A549 (cell line): ENCODE measurements at regions not wholly inside any gene's neighbourhood (a gene's known extent, or its start where the extent isn't known, plus 50 kb on each side); places are given as distances from the start of the nearest gene placed in this dataset.

Experiments
- ATAC-seq, 2 experiments: fragments of 200-7000 bp in 1 of 2; fragments of >200 bp in 1 of 2; cut with Nextera tagmentation in 1 of 2; cut with Tn5 transposase in 1 of 2; 3 replicates each; pipeline versions ENCODE4 v1.8.0 to v1.9.1; 2018 to 2020; ENCODE audit warnings: mild to moderate bottlenecking in 1 of 2, moderate library complexity in 1 of 2
- CTCF ChIA-PET: fragments of 300-600 bp; sonication (Branson Sonifier 250); formaldehyde crosslinking; extraction: SDS; loops from one replicate; lab custom pipeline; 2021; ENCODE audit warnings: antibody characterized with exemption, inconsistent platforms; lab: Yijun Ruan, JAX
- POLR2A ChIA-PET: fragments of 350-600 bp; formaldehyde crosslinking; extraction: SDS; loops from one replicate; lab custom pipeline; 2021; ENCODE audit warnings: antibody characterized with exemption, inconsistent platforms; lab: Yijun Ruan, JAX
- DNase-seq, 2 experiments: peaks; one replicate each; pipeline versions ENCODE4 v3.0.0 to v3.0.0-alpha.2; 2011 to 2016; ENCODE audit warnings: low read depth in 1 of 2, low spot score in 1 of 2
- FAIRE-seq: peaks from 2 replicates; lab custom pipeline; 2011; peaks lifted over from hg19 to GRCh38; lab: Jason Lieb, UNC
- H3K27ac ChIP-seq, 2 experiments: fragments of >200 bp; sonication (Bioruptor Twin); formaldehyde crosslinking; 3 replicates each; pipeline ENCODE4 v1.5.1; 2016 to 2017
- H3K4me1 ChIP-seq: fragments of >200 bp; sonication (Bioruptor Twin); formaldehyde crosslinking; 3 replicates; pipeline ENCODE4 v1.6.1; 2016
- H3K4me2 ChIP-seq: fragments of >200 bp; sonication (Bioruptor Twin); formaldehyde crosslinking; 3 replicates; pipeline ENCODE4 v1.6.1; 2016
- H3K4me3 ChIP-seq: fragments of >200 bp; sonication (Bioruptor Twin); formaldehyde crosslinking; 3 replicates; pipeline ENCODE4 v1.5.1; 2016
- H3K9me3 ChIP-seq: fragments of >200 bp; sonication (Bioruptor Twin); formaldehyde crosslinking; 3 replicates; pipeline ENCODE4 v1.6.1; 2016
- CEBPB ChIP-seq, 2 experiments: fragments of >200 bp in 1 of 2; sonication (Bioruptor Twin) in 1 of 2; formaldehyde crosslinking in 1 of 2; IDR thresholded peaks; 2 replicates each; pipeline ENCODE4 v1.6.1; 2012 to 2016
- CHD2 ChIP-seq: fragments of 150-350 bp; IDR thresholded peaks from 2 replicates; pipeline ENCODE4 v1.6.1; 2014; ENCODE audit warnings: low read length; ENCODE audit not compliant: partially characterized antibody
- CHD4 ChIP-seq: fragments of 200-600 bp; sonication (generic); IDR thresholded peaks from 2 replicates; pipeline ENCODE4 v1.6.1; 2016; ENCODE audit warnings: antibody characterized with exemption, mild to moderate bottlenecking, borderline replicate concordance
- CTCF ChIP-seq: fragments of >200 bp; sonication (Bioruptor Twin); formaldehyde crosslinking; IDR thresholded peaks from 3 replicates; pipeline ENCODE4 v1.5.1; 2016
- EHF ChIP-seq: fragments of 250-450 bp; sonication (Bioruptor Pico); IDR thresholded peaks from 2 replicates; pipeline ENCODE4 v1.5.0; 2020; ENCODE audit warnings: mild to moderate bottlenecking
- EHMT2 ChIP-seq: fragments of 200-600 bp; sonication (generic); IDR thresholded peaks from 2 replicates; pipeline ENCODE4 v1.6.1; 2016; ENCODE audit warnings: antibody characterized with exemption, low read depth, mild to moderate bottlenecking, moderate library complexity
- EP300 ChIP-seq, 2 experiments: fragments of >200 bp; sonication (Bioruptor Twin); formaldehyde crosslinking; IDR thresholded peaks; 2 replicates in 1 of 2; 3 replicates in 1 of 2; pipeline ENCODE4 v1.6.1; 2016 to 2017
- FOSB ChIP-seq: fragments of 250-450 bp; sonication (Bioruptor Pico); IDR thresholded peaks from 2 replicates; pipeline ENCODE4 v1.5.0; 2020; ENCODE audit warnings: mild to moderate bottlenecking, moderate library complexity
- FOSL2 ChIP-seq, 2 experiments: fragments of 450-650 bp in 1 of 2; fragments of >200 bp in 1 of 2; sonication (Bioruptor Twin) in 1 of 2; formaldehyde crosslinking; IDR thresholded peaks; 2 replicates each; pipeline versions ENCODE4 v1.5.0 to v1.6.1; 2016 to 2020; ENCODE audit warnings: mild to moderate bottlenecking in 1 of 2, moderate library complexity in 1 of 2
- FOXS1 ChIP-seq: fragments of 250-450 bp; sonication (Bioruptor Pico); IDR thresholded peaks from 2 replicates; pipeline ENCODE4 v1.5.0; 2020; ENCODE audit warnings: mild to moderate bottlenecking, moderate library complexity
- GATA3 ChIP-seq: IDR thresholded peaks from 2 replicates; pipeline ENCODE4 v1.6.1; 2012; ENCODE audit warnings: borderline replicate concordance
- KDM1A ChIP-seq: fragments of 200-600 bp; sonication (generic); IDR thresholded peaks from 2 replicates; pipeline ENCODE4 v1.6.1; 2016; ENCODE audit warnings: low read depth, mild to moderate bottlenecking
- KDM5A ChIP-seq: fragments of 200-600 bp; sonication (generic); IDR thresholded peaks from 2 replicates; pipeline ENCODE4 v1.6.1; 2016; ENCODE audit warnings: antibody characterized with exemption, mild to moderate bottlenecking
- MAFK ChIP-seq: fragments of 450-650 bp; IDR thresholded peaks from 2 replicates; pipeline ENCODE4 v1.6.1; 2014; ENCODE audit not compliant: partially characterized antibody
- NPAS2 ChIP-seq: fragments of 250-450 bp; sonication (Bioruptor Pico); IDR thresholded peaks from 2 replicates; pipeline ENCODE4 v1.8.0; 2022; ENCODE audit warnings: mild to moderate bottlenecking, moderate library complexity, borderline replicate concordance
- PBX3 ChIP-seq: IDR thresholded peaks from 2 replicates; pipeline ENCODE4 v1.6.1; 2012
- POLR2A ChIP-seq: IDR thresholded peaks from 2 replicates; pipeline ENCODE4 v1.6.1; 2012; ENCODE audit warnings: mild to moderate bottlenecking, low read length
- RAD21 ChIP-seq, 2 experiments: fragments of >200 bp in 1 of 2; sonication (Bioruptor Twin) in 1 of 2; formaldehyde crosslinking in 1 of 2; IDR thresholded peaks in 1 of 2; conservative IDR thresholded peaks in 1 of 2; 2 replicates in 1 of 2; 3 replicates in 1 of 2; pipeline ENCODE4 v1.6.1; 2012 to 2018; ENCODE audit warnings: inconsistent platforms in 1 of 2
- RCOR1 ChIP-seq: fragments of 150-350 bp; IDR thresholded peaks from 2 replicates; pipeline ENCODE4 v1.6.1; 2014; ENCODE audit warnings: antibody characterized with exemption, low read length, low read depth
- REST ChIP-seq: fragments of 200-600 bp; sonication (generic); IDR thresholded peaks from 2 replicates; pipeline ENCODE4 v1.6.1; 2016; ENCODE audit warnings: antibody characterized with exemption, mild to moderate bottlenecking, moderate library complexity
- RFX5 ChIP-seq: fragments of 450-650 bp; IDR thresholded peaks from 2 replicates; pipeline ENCODE4 v1.7.1; 2014; ENCODE audit warnings: antibody characterized with exemption, mild to moderate bottlenecking, moderate library complexity
- RNF2 ChIP-seq: fragments of 200-600 bp; sonication (generic); IDR thresholded peaks from 2 replicates; pipeline ENCODE4 v1.6.1; 2016; ENCODE audit warnings: low read depth, mild to moderate bottlenecking, antibody characterized with exemption, moderate library complexity, borderline replicate concordance
- SREBF2 ChIP-seq: fragments of 450-650 bp; IDR thresholded peaks from 2 replicates; pipeline ENCODE4 v1.6.1; 2014; ENCODE audit warnings: mild to moderate bottlenecking, moderate library complexity
- USF2 ChIP-seq: fragments of 450-650 bp; IDR thresholded peaks from 2 replicates; pipeline ENCODE4 v1.6.1; 2014; ENCODE audit warnings: antibody characterized with exemption
- ZC3H11A ChIP-seq: fragments of 450-650 bp; IDR thresholded peaks from 2 replicates; pipeline ENCODE4 v1.6.1; 2014; ENCODE audit warnings: antibody characterized with exemption, mild to moderate bottlenecking
- ZNF302 ChIP-seq: fragments of 250-450 bp; sonication (Bioruptor Pico); IDR thresholded peaks from 2 replicates; pipeline ENCODE4 v1.9.0; 2021; ENCODE audit warnings: inconsistent platforms, mild to moderate bottlenecking, moderate library complexity
- WGBS: methylation state at CpG from one replicate; pipeline ENCODE4 v1.1.6; 2017; ENCODE audit errors: missing lambda C conversion rate; 5-methylcytosine and 5-hydroxymethylcytosine counted together

GRCh38 chr2:117693651-117694050 is 120.8 kb upstream of the DDX18 start:
- no peaks in the 10 kb centered on the region for H3K4me1 ChIP-seq
- FAIRE-seq = no peak
- POLR2A ChIA-PET = no interaction called here
- CTCF ChIA-PET = no interaction called here
- TF ChIP-seq NPAS2 (no peak), ZNF302 (CRISPR knock-in tag) (no peak), USF2 (no peak), RNF2 (no peak), RAD21 (conservative IDR thresholded peaks at IDR 0.05 in 1 of 2, IDR thresholded peaks at IDR 0.05 in 1 of 2) (no peak), EP300 (IDR thresholded peaks at IDR 0.05) (no peak), RCOR1 (no peak)
- no peak for ATAC-seq
- H3K27ac ChIP-seq = no peak overlapping the region
- no peak for DNase-seq
- 23% methylated on average over 2 of the region's 2 CpGs for WGBS
- no peak overlapping the region for H3K4me3 ChIP-seq
- no peaks in the 10 kb centered on the region for H3K9me3 ChIP-seq
- H3K4me2 ChIP-seq = no peak overlapping the region

GRCh38 chr2:117698287-117698686 is 116.2 kb upstream of the DDX18 start:
- H3K9me3 ChIP-seq = no peaks in the 10 kb centered on the region
- H3K27ac ChIP-seq = no peak overlapping the region
- no peak overlapping the region for H3K4me3 ChIP-seq
- FAIRE-seq (no peak), DNase-seq (no peak), ATAC-seq (no peak)
- ChIA-PET CTCF (interaction anchor here (1.0 kb wide), 1 partner anchor 13 kb away, joined by 3 read pairs; no protein-coding TSS in a partner anchor), POLR2A (no interaction called here)
- no peak overlapping the region for H3K4me2 ChIP-seq
- WGBS = 8% methylated on average over 4 of the region's 4 CpGs
- TF ChIP-seq EHF (no peak), KDM5A (no peak), EP300 (IDR thresholded peaks at IDR 0.05) (no peak), EHMT2 (no peak), POLR2A (no peak)
- H3K4me1 ChIP-seq = no peaks in the 10 kb centered on the region

- Histone ChIP-seq H3K4me1 (no peaks in the 10 kb centered on the region), H3K4me2 (no peak overlapping the region), H3K9me3 (no peaks in the 10 kb centered on the region), H3K27ac (no peak overlapping the region), H3K4me3 (no peak overlapping the region)
- CTCF ChIA-PET = interaction anchor here (1.0 kb wide), 1 partner anchor 12 kb away, joined by 3 read pairs; no protein-coding TSS in a partner anchor
- TF ChIP-seq RAD21 (conservative IDR thresholded peaks at IDR 0.05 in 1 of 2, IDR thresholded peaks at IDR 0.05 in 1 of 2) (no peak), CHD2 (no peak), ZC3H11A (no peak), SREBF2 (no peak), MAFK (peak; percentile 5)
- ATAC-seq (no peak), DNase-seq (no peak), FAIRE-seq (no peak)
- WGBS = 2% methylated on average over 4 of the region's 4 CpGs
- POLR2A ChIA-PET = no interaction called here
Observed at GRCh38 chr2:117698819-117699218, 115.7 kb upstream of the DDX18 start.

GRCh38 chr2:117700471-117700870 is 114.0 kb upstream of the DDX18 start:
- WGBS = 0% methylated on average over 2 of the region's 2 CpGs
- H3K27ac ChIP-seq = no peak overlapping the region
- no peaks in the 10 kb centered on the region for H3K4me1 ChIP-seq
- no peak for FAIRE-seq
- DNase-seq = no peak
- H3K4me3 ChIP-seq = no peak overlapping the region
- H3K9me3 ChIP-seq = no peaks in the 10 kb centered on the region
- H3K4me2 ChIP-seq = no peak overlapping the region
- ATAC-seq = no peak
- CTCF ChIA-PET = no interaction called here
- POLR2A ChIA-PET = no interaction called here
- no peak for TF ChIP-seq CHD4
- TF ChIP-seq GATA3 = no peak
- no peak for TF ChIP-seq PBX3
- no peak for TF ChIP-seq FOXS1 (CRISPR knock-in tag)
- no peak for TF ChIP-seq CTCF
- no peak for TF ChIP-seq FOSL2 (IDR thresholded peaks at IDR 0.05)
- TF ChIP-seq FOSL2 (CRISPR knock-in tag; IDR thresholded peaks at IDR 0.05) = no peak
- TF ChIP-seq RAD21 (conservative IDR thresholded peaks at IDR 0.05 in 1 of 2, IDR thresholded peaks at IDR 0.05 in 1 of 2) = no peak
- no peak for TF ChIP-seq RFX5
- TF ChIP-seq CEBPB (IDR thresholded peaks at IDR 0.05) = no peak
- TF ChIP-seq FOSB (CRISPR knock-in tag) = no peak
- no peak for TF ChIP-seq KDM1A
- TF ChIP-seq REST = no peak
- no peak for TF ChIP-seq POLR2A
